T-helper 2 cell treated with Interferon-gamma antibody and Interleukin-4, amounts not matched to agents 5 μg/mL and 100 μg/mL, for 36 hours (primary cell): ENCODE measurements at regions not wholly inside any gene's neighbourhood (a gene's known extent, or its start where the extent isn't known, plus 50 kb on each side); places are given as distances from the start of the nearest gene placed in this dataset.
"Not testable (repeated sequence)": the region's sequence is repeated elsewhere in the genome, so short reads cannot be mapped to it uniquely, and the experiment has no call there.

Source experiments
- DNase-seq: peaks from one replicate; pipeline ENCODE4 v3.0.0; 2021; ENCODE audit warnings: low spot score
- H3K27ac Mint-ChIP-seq: one replicate; pipeline ENCODE4 v1.8.0; 2021; ENCODE audit warnings: mild to moderate bottlenecking, mixed read lengths
- H3K27me3 Mint-ChIP-seq: one replicate; pipeline ENCODE4 v1.8.0; 2021; ENCODE audit warnings: low read depth, mixed read lengths
- H3K36me3 Mint-ChIP-seq: one replicate; pipeline ENCODE4 v1.8.0; 2021; ENCODE audit warnings: low read depth, mixed read lengths
- H3K4me1 Mint-ChIP-seq: one replicate; pipeline ENCODE4 v1.8.0; 2021; ENCODE audit warnings: low read depth, mixed read lengths
- H3K4me3 Mint-ChIP-seq: one replicate; pipeline ENCODE4 v1.8.0; 2022; ENCODE audit warnings: mild to moderate bottlenecking, moderate library complexity, mixed read lengths
- H3K9me3 Mint-ChIP-seq: one replicate; pipeline ENCODE4 v1.8.0; 2021; ENCODE audit warnings: mixed read lengths

DNA sequence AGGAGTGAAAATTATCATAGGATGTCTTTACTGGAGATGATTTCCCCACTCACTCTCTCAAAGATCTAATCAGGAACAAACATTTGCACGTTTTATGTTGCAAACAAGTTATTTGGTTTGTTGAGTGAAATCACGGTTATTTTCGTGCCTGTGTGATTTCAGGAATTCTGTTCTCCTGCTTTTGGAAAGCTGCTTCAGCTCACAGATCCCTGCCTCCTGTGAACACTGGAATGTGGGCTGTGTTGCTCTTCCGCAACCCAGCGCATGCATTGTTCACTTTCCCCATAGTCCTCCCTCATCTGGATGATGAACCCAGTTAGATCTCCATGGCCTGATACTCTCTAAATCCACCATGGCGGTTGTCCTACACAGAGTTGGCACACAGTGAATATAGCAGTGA lies 91.0 kb downstream of the PLEKHG1 start:
- Mint-ChIP-seq H3K36me3 (no peaks in the 10 kb centered on the region), H3K9me3 (no peaks in the 10 kb centered on the region), H3K4me3 (no peak overlapping the region), H3K27me3 (peaks cover 9% of the 10 kb centered on the region), H3K27ac (no peak overlapping the region), H3K4me1 (no peaks in the 10 kb centered on the region)
- DNase-seq = no peak

DNA sequence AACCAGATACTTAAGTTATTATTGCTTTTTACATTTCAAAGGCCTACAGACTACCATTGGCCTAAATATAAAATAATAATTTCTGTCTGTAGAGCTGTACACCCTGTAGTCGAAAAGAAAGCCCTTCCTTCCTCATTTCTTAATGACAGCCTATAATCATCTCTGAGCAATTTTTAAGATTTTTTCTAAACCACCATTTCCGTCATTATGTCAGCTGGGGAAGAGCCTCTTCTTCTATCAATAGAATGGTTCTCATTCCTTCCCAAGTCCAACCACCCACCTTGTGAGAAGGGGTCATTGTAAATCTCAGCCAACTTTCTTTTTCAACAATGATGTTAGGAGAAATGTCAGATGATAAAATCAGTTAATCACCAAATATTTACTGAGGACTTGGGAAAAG lies 91.8 kb downstream of the PLEKHG1 start:
- Mint-ChIP-seq H3K27ac (no peak overlapping the region), H3K27me3 (peaks cover 9% of the 10 kb centered on the region), H3K4me1 (no peaks in the 10 kb centered on the region), H3K9me3 (no peaks in the 10 kb centered on the region), H3K36me3 (no peaks in the 10 kb centered on the region), H3K4me3 (no peak overlapping the region)
- DNase-seq = no peak

DNA sequence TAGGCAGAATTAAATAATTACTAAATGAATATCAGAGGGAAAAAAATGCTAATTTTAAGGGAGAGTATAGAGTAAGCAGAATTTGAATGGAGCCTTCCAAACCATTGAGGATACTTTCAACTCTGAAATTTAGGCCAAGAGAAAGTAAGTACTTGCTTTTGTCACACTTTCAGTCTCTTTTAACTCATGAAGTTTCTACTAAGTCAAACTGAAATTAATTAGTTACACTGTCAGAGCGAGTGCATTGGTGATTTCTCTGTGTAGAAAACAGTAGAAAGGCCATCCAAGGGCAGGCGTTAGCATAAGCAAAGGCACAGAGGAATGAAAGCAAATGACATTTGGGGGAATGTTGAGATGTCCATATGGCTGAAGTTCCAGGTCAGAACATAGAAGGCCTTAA lies 92.9 kb downstream of the PLEKHG1 start:
- DNase-seq = no peak
- Mint-ChIP-seq H3K4me3 (no peak overlapping the region), H3K9me3 (no peaks in the 10 kb centered on the region), H3K27me3 (peaks cover 9% of the 10 kb centered on the region), H3K27ac (no peak overlapping the region), H3K36me3 (no peaks in the 10 kb centered on the region), H3K4me1 (no peaks in the 10 kb centered on the region)

DNA sequence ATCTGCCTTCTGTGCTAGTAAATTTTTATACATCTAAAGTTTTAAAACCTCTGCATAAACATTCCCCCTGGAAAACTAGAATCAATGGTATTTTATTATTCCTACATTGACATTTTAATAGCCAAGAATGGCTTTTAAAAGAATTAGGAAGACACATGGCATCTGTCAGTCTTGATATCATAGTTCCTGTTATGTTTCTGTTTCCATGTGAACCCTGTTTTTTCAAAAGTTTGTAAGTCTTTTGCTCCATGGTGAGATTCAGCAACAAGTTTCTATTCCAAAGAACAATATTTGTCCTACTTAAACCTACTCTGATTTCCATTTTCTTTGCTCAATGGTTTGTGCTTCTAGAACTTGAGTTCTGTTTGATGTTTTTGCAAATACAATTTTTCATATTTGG lies 95.2 kb downstream of the PLEKHG1 start:
- Mint-ChIP-seq H3K4me1 (no peaks in the 10 kb centered on the region), H3K4me3 (no peak overlapping the region), H3K9me3 (no peaks in the 10 kb centered on the region), H3K27me3 (peaks cover 12% of the 10 kb centered on the region), H3K36me3 (no peaks in the 10 kb centered on the region), H3K27ac (no peak overlapping the region)
- no peak for DNase-seq

DNA sequence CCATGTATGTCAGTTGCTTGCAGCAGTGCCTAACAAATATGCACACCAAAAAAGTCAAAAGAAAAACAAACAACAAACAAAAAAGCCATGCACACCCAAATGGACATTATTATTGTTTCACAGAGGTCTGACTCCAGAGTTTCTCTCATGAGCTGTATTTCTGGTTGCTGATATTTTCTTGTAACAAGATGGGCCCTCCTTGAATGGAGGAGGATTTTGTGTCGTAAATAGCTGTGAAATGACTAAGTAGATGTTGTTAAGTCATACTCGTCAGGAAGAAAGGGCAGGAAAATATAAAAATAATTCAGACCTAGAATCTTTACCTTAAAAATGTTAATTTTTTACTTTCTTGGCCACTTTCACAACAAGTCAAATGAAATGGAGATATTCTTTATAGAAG lies 96.0 kb downstream of the PLEKHG1 start:
- H3K36me3 Mint-ChIP-seq = no peaks in the 10 kb centered on the region
- H3K27me3 Mint-ChIP-seq = peaks cover 12% of the 10 kb centered on the region
- DNase-seq = no peak
- H3K4me1 Mint-ChIP-seq = no peaks in the 10 kb centered on the region
- no peak overlapping the region for H3K4me3 Mint-ChIP-seq
- no peaks in the 10 kb centered on the region for H3K9me3 Mint-ChIP-seq
- H3K27ac Mint-ChIP-seq = no peak overlapping the region

DNA sequence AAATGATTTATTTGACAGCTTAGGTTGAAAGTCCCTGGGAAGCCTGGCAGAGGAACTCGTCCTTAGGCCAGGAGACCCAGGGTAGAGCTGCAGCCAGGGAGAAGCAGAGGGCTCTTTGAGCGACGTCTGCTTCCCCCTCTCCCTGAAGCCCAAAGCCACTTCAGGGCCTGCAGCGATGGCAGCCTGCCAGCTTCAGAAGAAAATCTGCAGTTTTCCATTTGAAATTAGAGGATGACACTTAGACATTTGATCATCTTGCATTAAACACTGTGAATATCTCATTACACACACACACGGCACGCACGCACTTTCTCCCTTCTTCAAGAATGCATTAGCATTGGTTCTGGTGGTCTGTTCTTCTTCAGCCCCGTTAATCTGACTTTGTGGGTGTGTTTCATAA lies 96.5 kb downstream of the PLEKHG1 start:
- H3K27ac Mint-ChIP-seq = no peak overlapping the region

DNA sequence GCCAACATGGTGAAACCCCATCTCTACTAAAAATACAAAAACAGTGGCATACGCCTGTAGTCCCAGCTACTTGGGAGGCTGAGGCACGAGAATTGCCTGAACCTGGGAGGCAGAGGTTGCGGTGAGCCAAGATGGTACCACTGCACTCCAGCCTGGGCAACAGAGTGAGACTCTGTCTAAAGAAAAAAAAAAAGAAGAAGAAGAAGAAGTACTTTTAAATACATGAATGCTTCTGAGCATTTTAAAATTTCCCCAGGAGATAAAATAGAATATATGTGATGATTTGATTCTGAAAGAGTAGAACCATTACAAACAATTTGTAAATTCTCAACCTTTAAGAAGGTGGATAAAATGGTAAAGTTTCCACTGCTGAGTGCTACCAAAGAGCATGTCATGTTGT lies 97.2 kb downstream of the PLEKHG1 start:
- peaks cover 12% of the 10 kb centered on the region for H3K27me3 Mint-ChIP-seq
- not testable (repeated sequence) for H3K9me3 Mint-ChIP-seq, H3K27ac Mint-ChIP-seq, DNase-seq, H3K4me1 Mint-ChIP-seq, H3K36me3 Mint-ChIP-seq, H3K4me3 Mint-ChIP-seq

More for the DNA sequence above, 96.5 kb downstream of the PLEKHG1 start:
- Mint-ChIP-seq H3K27me3 (peaks cover 12% of the 10 kb centered on the region), H3K36me3 (no peaks in the 10 kb centered on the region), H3K9me3 (no peaks in the 10 kb centered on the region), H3K4me3 (no peak overlapping the region), H3K4me1 (no peaks in the 10 kb centered on the region)
- DNase-seq = no peak

DNA sequence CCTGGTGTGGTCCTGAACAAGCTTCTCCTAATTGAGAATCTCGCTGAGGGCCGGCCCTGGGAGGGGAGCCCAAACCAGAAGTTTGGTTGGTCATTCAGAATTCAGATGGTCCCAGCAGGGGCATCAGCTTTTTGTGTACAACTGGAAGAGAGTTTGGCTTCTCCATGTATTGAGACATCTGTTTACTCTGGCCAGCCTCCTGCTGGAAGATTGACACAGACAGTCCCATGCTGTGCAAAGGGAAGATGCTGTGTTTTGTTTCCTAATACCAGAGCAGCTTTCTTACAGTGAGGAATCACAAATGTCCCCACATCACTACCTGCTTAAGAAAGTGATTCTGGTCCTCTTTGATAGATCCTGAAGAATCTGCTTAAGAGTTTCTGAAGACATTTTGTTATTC lies 97.8 kb downstream of the PLEKHG1 start:
- DNase-seq = no peak
- Mint-ChIP-seq H3K4me1 (no peaks in the 10 kb centered on the region), H3K27ac (no peak overlapping the region), H3K4me3 (no peak overlapping the region), H3K27me3 (peaks cover 12% of the 10 kb centered on the region), H3K9me3 (no peaks in the 10 kb centered on the region), H3K36me3 (no peaks in the 10 kb centered on the region)

DNA sequence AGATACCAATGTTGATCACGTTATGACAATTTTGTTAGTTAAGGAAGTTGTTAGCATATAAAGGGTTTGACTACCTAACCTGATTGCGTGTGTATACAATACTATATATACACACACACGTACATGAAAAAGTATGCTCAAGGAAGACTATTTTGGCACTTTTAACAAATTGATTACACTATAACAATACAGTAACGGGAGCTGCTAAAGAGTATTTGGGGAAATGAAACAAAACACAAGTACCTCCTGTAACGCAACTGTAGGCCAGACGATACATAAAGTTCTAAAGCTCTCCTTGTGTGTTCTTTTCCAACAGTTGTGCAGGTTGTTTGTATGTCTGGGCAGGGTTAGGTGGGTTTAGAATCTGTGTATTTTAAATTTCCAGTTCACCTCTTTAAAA lies 98.7 kb downstream of the PLEKHG1 start:
- Mint-ChIP-seq H3K36me3 (no peaks in the 10 kb centered on the region), H3K4me1 (no peaks in the 10 kb centered on the region), H3K27ac (no peak overlapping the region), H3K27me3 (peaks cover 12% of the 10 kb centered on the region), H3K9me3 (no peaks in the 10 kb centered on the region), H3K4me3 (no peak overlapping the region)
- no peak for DNase-seq

DNA sequence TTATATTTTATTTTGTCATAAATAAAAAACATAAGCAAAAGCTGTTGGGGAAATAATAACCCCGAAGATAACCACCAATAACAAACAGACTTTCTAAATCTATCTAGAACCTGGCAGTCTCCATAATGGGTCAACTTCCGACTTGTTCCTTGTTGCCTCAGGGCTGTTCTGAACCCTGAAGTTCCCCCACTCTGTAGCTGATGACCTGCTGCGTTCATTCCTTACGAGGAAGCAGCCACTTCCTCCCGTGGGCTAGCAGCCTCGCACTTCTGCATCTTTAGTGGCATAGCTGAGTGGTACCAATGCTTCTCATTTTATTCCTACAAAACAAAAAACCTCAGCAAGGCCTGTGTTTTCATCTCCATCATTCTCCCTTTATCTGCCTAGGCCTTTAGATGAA lies 103.0 kb downstream of the PLEKHG1 start:
- H3K27ac Mint-ChIP-seq = no peak overlapping the region
- H3K9me3 Mint-ChIP-seq = no peaks in the 10 kb centered on the region
- peaks cover 7% of the 10 kb centered on the region for H3K27me3 Mint-ChIP-seq
- no peak overlapping the region for H3K4me3 Mint-ChIP-seq
- no peaks in the 10 kb centered on the region for H3K36me3 Mint-ChIP-seq
- no peak for DNase-seq
- no peaks in the 10 kb centered on the region for H3K4me1 Mint-ChIP-seq

DNA sequence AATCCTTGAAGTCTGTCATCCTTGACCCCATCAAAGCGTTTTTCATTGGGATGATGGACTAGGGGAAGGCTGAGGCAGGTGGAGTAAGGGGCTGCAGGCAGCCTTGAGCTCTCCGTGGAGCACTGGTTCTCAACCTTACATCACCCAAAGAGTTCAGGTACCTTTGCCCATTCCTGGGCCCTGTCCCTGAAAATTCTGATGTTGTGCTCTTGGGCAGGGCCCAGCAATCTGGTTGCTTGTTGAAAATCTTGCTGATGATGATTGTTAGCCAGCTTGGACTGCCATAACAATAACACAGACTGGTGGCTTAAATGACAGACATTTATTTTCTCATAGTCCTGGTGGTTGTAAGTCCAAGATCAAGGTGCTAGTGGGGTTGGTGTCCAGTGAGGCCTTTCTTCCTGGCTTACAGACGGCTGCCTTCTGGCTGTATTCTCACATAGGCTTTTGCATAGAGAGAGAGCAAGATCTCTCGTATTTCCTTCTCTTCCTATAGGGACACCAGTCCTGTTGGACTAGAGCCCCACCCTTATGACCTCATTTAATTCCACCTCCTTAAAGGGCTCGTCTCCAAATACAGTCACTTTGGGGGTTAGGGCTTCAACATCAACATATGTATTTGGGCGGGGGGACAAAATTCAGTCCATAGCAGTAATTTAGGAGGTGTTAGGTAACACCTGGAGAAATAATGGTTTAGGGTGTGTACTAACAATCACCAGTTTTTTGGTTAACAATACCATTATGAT lies 104.9 kb downstream of the PLEKHG1 start:
- no peak overlapping the region for H3K4me3 Mint-ChIP-seq
- H3K9me3 Mint-ChIP-seq = no peaks in the 10 kb centered on the region
- no peak for DNase-seq
- H3K36me3 Mint-ChIP-seq = no peaks in the 10 kb centered on the region
- peaks cover 7% of the 10 kb centered on the region for H3K27me3 Mint-ChIP-seq
- no peaks in the 10 kb centered on the region for H3K4me1 Mint-ChIP-seq
- no peak overlapping the region for H3K27ac Mint-ChIP-seq

DNA sequence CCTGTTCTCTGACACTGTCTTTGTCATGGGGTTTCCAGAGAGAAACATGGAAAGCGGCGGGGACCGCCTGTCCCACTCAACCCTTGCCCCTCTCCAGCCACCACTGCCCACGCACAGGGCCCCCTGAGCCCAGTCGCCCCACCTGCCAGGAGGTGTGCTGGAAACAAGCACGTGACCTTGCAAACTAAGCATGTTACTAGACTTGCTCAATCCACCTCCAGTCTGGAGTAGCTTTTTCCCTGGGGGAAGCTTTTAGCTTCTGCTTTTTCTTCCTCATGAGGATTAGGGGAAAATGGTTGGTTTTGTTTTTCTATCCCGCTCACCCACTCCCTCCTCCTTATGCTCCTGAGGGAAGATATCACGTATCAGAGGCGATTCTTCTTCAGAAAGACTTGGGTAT lies 105.7 kb downstream of the PLEKHG1 start:
- Mint-ChIP-seq H3K9me3 (no peaks in the 10 kb centered on the region), H3K27me3 (peaks cover 7% of the 10 kb centered on the region), H3K4me3 (no peak overlapping the region), H3K4me1 (no peaks in the 10 kb centered on the region), H3K36me3 (no peaks in the 10 kb centered on the region), H3K27ac (no peak overlapping the region)
- no peak for DNase-seq

DNA sequence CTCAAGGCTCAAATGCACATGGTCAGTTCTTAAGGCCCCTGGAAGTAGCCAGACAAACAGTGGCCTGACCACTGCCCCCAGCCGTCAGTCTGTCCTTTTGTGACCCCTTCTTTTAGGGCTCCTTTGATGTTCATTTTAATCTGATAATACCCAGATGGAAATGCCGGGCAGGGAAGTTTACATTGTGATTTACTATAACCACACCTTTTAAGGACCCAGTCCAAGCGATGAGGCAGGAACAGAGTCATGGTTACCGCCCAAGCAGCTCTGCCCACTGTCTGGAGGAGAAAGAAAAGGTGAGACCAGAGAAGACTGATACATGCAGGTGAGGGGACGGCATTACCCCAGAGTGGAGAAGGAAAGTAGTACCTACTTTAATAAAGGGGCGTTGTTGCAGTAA lies 110.6 kb downstream of the PLEKHG1 start:
- no peak overlapping the region for H3K4me3 Mint-ChIP-seq
- DNase-seq = no peak

DNA sequence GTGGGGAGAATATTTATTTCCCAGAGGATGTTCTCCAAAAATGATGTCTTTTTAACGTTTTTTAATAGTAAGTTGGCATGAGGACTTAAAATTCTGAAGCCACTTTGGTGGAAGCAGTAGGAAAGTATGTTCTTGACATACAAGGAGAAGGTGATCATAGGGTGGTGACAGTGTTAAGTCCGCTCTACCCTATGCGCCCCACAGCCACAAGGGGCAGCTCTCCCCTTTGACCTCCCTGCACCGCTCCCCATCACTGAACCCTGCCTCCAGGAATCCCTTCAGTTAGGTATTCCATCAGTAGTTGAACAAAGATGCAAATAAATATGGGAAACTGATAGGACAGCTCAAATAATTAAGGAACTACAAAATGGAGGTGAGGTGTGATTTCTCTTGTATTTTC lies 111.4 kb downstream of the PLEKHG1 start:
- Mint-ChIP-seq H3K27ac (no peak overlapping the region), H3K36me3 (no peaks in the 10 kb centered on the region), H3K4me3 (no peak overlapping the region), H3K9me3 (no peaks in the 10 kb centered on the region), H3K4me1 (no peaks in the 10 kb centered on the region), H3K27me3 (peaks cover 10% of the 10 kb centered on the region)
- no peak for DNase-seq

More for the DNA sequence above, 110.6 kb downstream of the PLEKHG1 start:
- Mint-ChIP-seq H3K9me3 (no peaks in the 10 kb centered on the region), H3K4me1 (no peaks in the 10 kb centered on the region), H3K36me3 (no peaks in the 10 kb centered on the region), H3K27me3 (peaks cover 10% of the 10 kb centered on the region), H3K27ac (no peak overlapping the region)
